ENCODE measurements at regions not wholly inside any gene's neighbourhood (a gene's known extent, or its start where the extent isn't known, plus 50 kb on each side); places are given as distances from the start of the nearest gene placed in this dataset.

- no peaks in the 10 kb centered on the region for H3K9me3 Mint-ChIP-seq
- no peak for TF ChIP-seq CTCF (conservative IDR thresholded peaks at IDR 0.05)
- H3K27me3 Mint-ChIP-seq (ENCODE audit: low read depth) = no peaks in the 10 kb centered on the region
- no peak overlapping the region for H3K4me3 Mint-ChIP-seq
- H3K4me1 Mint-ChIP-seq = peaks cover 5% of the 10 kb centered on the region
- DNase-seq (ENCODE audit: low read depth, low spot score) = no peak
- H3K27ac Mint-ChIP-seq (ENCODE audit: unreplicated experiment) = peak overlapping the region; percentile 48
- no peaks in the 10 kb centered on the region for H3K36me3 Mint-ChIP-seq (ENCODE audit: low read depth)
These were observed 223.0 kb upstream of the MCTP2 start for GRCh38 chr15:94008104-94009074.

GRCh38 chr15:94004697-94005096, 226.7 kb upstream of the MCTP2 start:
- Mint-ChIP-seq H3K4me1 (peaks cover 23% of the 10 kb centered on the region), H3K36me3 (ENCODE audit: low read depth) (no peaks in the 10 kb centered on the region), H3K27me3 (ENCODE audit: low read depth) (no peaks in the 10 kb centered on the region), H3K4me3 (no peak overlapping the region), H3K9me3 (no peaks in the 10 kb centered on the region), H3K27ac (ENCODE audit: unreplicated experiment) (no peak overlapping the region)
- no peak for TF ChIP-seq CTCF (conservative IDR thresholded peaks at IDR 0.05)
- DNase-seq (ENCODE audit: low read depth, low spot score) = no peak

GRCh38 chr15:94002041-94002440, 229.3 kb upstream of the MCTP2 start:
- Mint-ChIP-seq H3K27ac (ENCODE audit: unreplicated experiment) (no peak overlapping the region), H3K4me3 (no peak overlapping the region), H3K36me3 (ENCODE audit: low read depth) (no peaks in the 10 kb centered on the region), H3K9me3 (no peaks in the 10 kb centered on the region), H3K27me3 (ENCODE audit: low read depth) (no peaks in the 10 kb centered on the region), H3K4me1 (peaks cover 20% of the 10 kb centered on the region)
- TF ChIP-seq CTCF (conservative IDR thresholded peaks at IDR 0.05) = no peak
- DNase-seq (ENCODE audit: low read depth, low spot score) = no peak

GRCh38 chr15:94001255-94001801, 230.0 kb upstream of the MCTP2 start:
- H3K27ac Mint-ChIP-seq (ENCODE audit: unreplicated experiment) = peak overlapping the region; percentile 31
- H3K4me3 Mint-ChIP-seq = no peak overlapping the region
- peaks cover 20% of the 10 kb centered on the region for H3K4me1 Mint-ChIP-seq
- no peaks in the 10 kb centered on the region for H3K36me3 Mint-ChIP-seq (ENCODE audit: low read depth)
- H3K27me3 Mint-ChIP-seq (ENCODE audit: low read depth) = no peaks in the 10 kb centered on the region
- no peak for TF ChIP-seq CTCF (conservative IDR thresholded peaks at IDR 0.05)
- H3K9me3 Mint-ChIP-seq = no peaks in the 10 kb centered on the region
- no peak for DNase-seq (ENCODE audit: low read depth, low spot score)

GRCh38 chr15:94000606-94001005, 230.8 kb upstream of the MCTP2 start:
- peak overlapping the region; percentile 85 for H3K27ac Mint-ChIP-seq (ENCODE audit: unreplicated experiment)
- H3K4me1 Mint-ChIP-seq = peaks cover 21% of the 10 kb centered on the region
- H3K4me3 Mint-ChIP-seq = no peak overlapping the region
- DNase-seq (ENCODE audit: low read depth, low spot score) = no peak
- H3K36me3 Mint-ChIP-seq (ENCODE audit: low read depth) = no peaks in the 10 kb centered on the region
- H3K9me3 Mint-ChIP-seq = no peaks in the 10 kb centered on the region
- TF ChIP-seq CTCF (conservative IDR thresholded peaks at IDR 0.05) = no peak
- H3K27me3 Mint-ChIP-seq (ENCODE audit: low read depth) = no peaks in the 10 kb centered on the region

Data from neural crest cell (in vitro differentiated cells).